Erythroblast (primary cell): ENCODE measurements at regions not wholly inside any gene's neighbourhood (a gene's known extent, or its start where the extent isn't known, plus 50 kb on each side); places are given as distances from the start of the nearest gene placed in this dataset.

Source experiments
- DNase-seq, 2 experiments: peaks; one replicate each; lab custom pipeline; 2025; lab: John Stamatoyannopoulos, UW
- GATA1 ChIP-seq: IDR thresholded peaks from 2 replicates; pipeline ENCODE4 v1.6.1; 2011; ENCODE audit warnings: low read depth, mild to moderate bottlenecking, control low read depth, low read length, moderate library complexity
- POLR2A ChIP-seq: IDR thresholded peaks from 2 replicates; pipeline ENCODE4 v1.6.1; 2011; ENCODE audit warnings: mild to moderate bottlenecking, low read length

- DNase-seq = no peak
- TF ChIP-seq POLR2A (no peak), GATA1 (no peak)
Measured at GRCh38 chr15:98582900-98583554, 65.3 kb upstream of the IGF1R start.

GRCh38 chr15:98583771-98584430 is 64.4 kb upstream of the IGF1R start:
- DNase-seq = no peak
- TF ChIP-seq GATA1 (no peak), POLR2A (no peak)

- TF ChIP-seq GATA1 (no peak), POLR2A (no peak)
- DNase-seq = no peak
Measured at GRCh38 chr15:98586066-98586465, 62.3 kb upstream of the IGF1R start.

- TF ChIP-seq GATA1 (no peak), POLR2A (no peak)
Measured at GRCh38 chr15:98592136-98592535, 56.2 kb upstream of the IGF1R start.

GRCh38 chr15:98596131-98596530 is 52.2 kb upstream of the IGF1R start:
- no peak for TF ChIP-seq POLR2A
- no peak for TF ChIP-seq GATA1
- DNase-seq = no peak

More at GRCh38 chr15:98592136-98592535, 56.2 kb upstream of the IGF1R start:
- no peak for DNase-seq

- TF ChIP-seq GATA1 (no peak), POLR2A (no peak)
- DNase-seq = no peak
Measured at GRCh38 chr15:98596885-98597392, 51.4 kb upstream of the IGF1R start.

- TF ChIP-seq GATA1 (no peak), POLR2A (no peak)
Measured at GRCh38 chr15:98597666-98598065, 50.7 kb upstream of the IGF1R start.

More at GRCh38 chr15:98597666-98598065, 50.7 kb upstream of the IGF1R start:
- DNase-seq = no peak
